ENCODE measurements at regions not wholly inside any gene's neighbourhood (a gene's known extent, or its start where the extent isn't known, plus 50 kb on each side); places are given as distances from the start of the nearest gene placed in this dataset.
"Not testable (repeated sequence)": the region's sequence is repeated elsewhere in the genome, so short reads cannot be mapped to it uniquely, and the experiment has no call there.

GRCh38 chr3:104165866-104166265 lies 1200.8 kb upstream of the ALCAM start:
- Histone ChIP-seq H3K9ac (ENCODE audit: low read length in 2 of 2) (no peak overlapping the region), H3K4me3 (ENCODE audit: low read length in 2 of 2) (no peak overlapping the region), H3K36me3 (ENCODE audit: control insufficient read depth in 2 of 2, insufficient read depth in 2 of 2, low read length in 2 of 2) (no peaks in the 10 kb centered on the region), H3K9me3 (ENCODE audit: control insufficient read depth in 2 of 2, low read length in 2 of 2) (no peaks in the 10 kb centered on the region), H3K27me3 (ENCODE audit: control insufficient read depth in 1 of 2, insufficient read depth in 2 of 2, low read length in 2 of 2) (no peaks in the 10 kb centered on the region), H3K4me1 (ENCODE audit: control insufficient read depth, insufficient read depth, low read length) (no peaks in the 10 kb centered on the region), H3K27ac (ENCODE audit: low read length) (no peak overlapping the region)

DNA sequence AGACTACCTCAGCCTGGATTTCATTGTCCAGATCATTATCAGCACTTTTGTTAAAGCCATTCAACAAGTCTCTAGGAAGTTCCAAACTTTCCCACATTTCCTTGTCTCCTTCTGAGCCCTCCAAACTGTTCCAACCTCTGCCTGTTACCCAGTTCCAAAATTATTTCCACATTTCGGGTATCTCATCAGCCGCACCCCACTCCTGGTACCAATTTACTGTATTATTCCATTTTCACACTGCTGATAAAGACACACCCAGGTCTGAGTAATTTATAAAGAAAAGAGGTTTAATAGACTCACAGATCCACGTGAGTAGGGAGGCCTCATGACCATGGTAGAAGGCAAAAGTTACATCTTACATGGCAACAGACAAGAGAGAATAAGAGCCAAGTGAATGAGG lies 1198.3 kb upstream of the ALCAM start:
- no peaks in the 10 kb centered on the region for H3K27me3 ChIP-seq (ENCODE audit: control insufficient read depth in 1 of 2, insufficient read depth in 2 of 2, low read length in 2 of 2)
- no peak overlapping the region for H3K4me3 ChIP-seq (ENCODE audit: low read length in 2 of 2)
- no peaks in the 10 kb centered on the region for H3K4me1 ChIP-seq (ENCODE audit: control insufficient read depth, insufficient read depth, low read length)
- H3K9me3 ChIP-seq (ENCODE audit: control insufficient read depth in 2 of 2, low read length in 2 of 2) = no peaks in the 10 kb centered on the region
- no peak overlapping the region for H3K9ac ChIP-seq (ENCODE audit: low read length in 2 of 2)
- H3K27ac ChIP-seq (ENCODE audit: low read length) = no peak overlapping the region
- H3K36me3 ChIP-seq (ENCODE audit: control insufficient read depth in 2 of 2, insufficient read depth in 2 of 2, low read length in 2 of 2) = no peaks in the 10 kb centered on the region

DNA sequence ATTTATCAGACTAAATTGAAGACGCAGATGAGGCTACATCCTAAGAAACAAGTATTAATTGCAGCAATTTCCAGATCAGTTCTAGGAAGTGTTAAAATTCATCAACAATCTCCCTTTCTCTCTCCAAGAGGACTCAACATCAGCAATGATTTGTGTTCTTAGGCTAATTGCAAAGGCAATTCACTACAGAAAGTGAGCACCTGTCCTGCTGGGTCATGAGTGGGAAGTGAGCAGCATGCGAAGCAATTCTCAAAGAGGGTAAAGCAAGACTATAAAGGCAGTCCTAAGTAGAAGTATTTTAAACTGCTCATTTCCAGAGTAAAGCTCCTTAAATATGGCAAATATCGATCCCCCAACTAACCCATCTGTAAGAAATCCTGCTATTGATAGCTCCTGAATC lies 1191.0 kb upstream of the ALCAM start:
- Histone ChIP-seq H3K27ac (ENCODE audit: low read length) (no peak overlapping the region), H3K36me3 (ENCODE audit: control insufficient read depth in 2 of 2, insufficient read depth in 2 of 2, low read length in 2 of 2) (no peaks in the 10 kb centered on the region), H3K4me1 (ENCODE audit: control insufficient read depth, insufficient read depth, low read length) (no peaks in the 10 kb centered on the region), H3K9ac (ENCODE audit: low read length in 2 of 2) (no peak overlapping the region), H3K27me3 (ENCODE audit: control insufficient read depth in 1 of 2, insufficient read depth in 2 of 2, low read length in 2 of 2) (no peaks in the 10 kb centered on the region), H3K4me3 (ENCODE audit: low read length in 2 of 2) (no peak overlapping the region), H3K9me3 (ENCODE audit: control insufficient read depth in 2 of 2, low read length in 2 of 2) (no peaks in the 10 kb centered on the region)

GRCh38 chr3:104176706-104177105 lies 1190.0 kb upstream of the ALCAM start:
- no peaks in the 10 kb centered on the region for H3K9me3 ChIP-seq (ENCODE audit: control insufficient read depth in 2 of 2, low read length in 2 of 2)
- H3K4me3 ChIP-seq (ENCODE audit: low read length in 2 of 2) = no peak overlapping the region
- H3K27ac ChIP-seq (ENCODE audit: low read length) = no peak overlapping the region
- H3K4me1 ChIP-seq (ENCODE audit: control insufficient read depth, insufficient read depth, low read length) = no peaks in the 10 kb centered on the region
- H3K36me3 ChIP-seq (ENCODE audit: control insufficient read depth in 2 of 2, insufficient read depth in 2 of 2, low read length in 2 of 2) = no peaks in the 10 kb centered on the region
- H3K27me3 ChIP-seq (ENCODE audit: control insufficient read depth in 1 of 2, insufficient read depth in 2 of 2, low read length in 2 of 2) = no peaks in the 10 kb centered on the region
- H3K9ac ChIP-seq (ENCODE audit: low read length in 2 of 2) = no peak overlapping the region

GRCh38 chr3:104178680-104179079 lies 1188.0 kb upstream of the ALCAM start:
- no peaks in the 10 kb centered on the region for H3K9me3 ChIP-seq (ENCODE audit: control insufficient read depth in 2 of 2, low read length in 2 of 2)
- H3K4me3 ChIP-seq (ENCODE audit: low read length in 2 of 2) = no peak overlapping the region
- H3K27ac ChIP-seq (ENCODE audit: low read length) = no peak overlapping the region
- no peaks in the 10 kb centered on the region for H3K4me1 ChIP-seq (ENCODE audit: control insufficient read depth, insufficient read depth, low read length)
- H3K9ac ChIP-seq (ENCODE audit: low read length in 2 of 2) = no peak overlapping the region
- no peaks in the 10 kb centered on the region for H3K27me3 ChIP-seq (ENCODE audit: control insufficient read depth in 1 of 2, insufficient read depth in 2 of 2, low read length in 2 of 2)
- H3K36me3 ChIP-seq (ENCODE audit: control insufficient read depth in 2 of 2, insufficient read depth in 2 of 2, low read length in 2 of 2) = no peaks in the 10 kb centered on the region

GRCh38 chr3:104180906-104181305 lies 1185.8 kb upstream of the ALCAM start:
- H3K9me3 ChIP-seq (ENCODE audit: control insufficient read depth in 2 of 2, low read length in 2 of 2) = no peaks in the 10 kb centered on the region
- no peaks in the 10 kb centered on the region for H3K36me3 ChIP-seq (ENCODE audit: control insufficient read depth in 2 of 2, insufficient read depth in 2 of 2, low read length in 2 of 2)
- H3K27me3 ChIP-seq (ENCODE audit: control insufficient read depth in 1 of 2, insufficient read depth in 2 of 2, low read length in 2 of 2) = no peaks in the 10 kb centered on the region
- H3K27ac ChIP-seq (ENCODE audit: low read length) = no peak overlapping the region
- no peak overlapping the region for H3K9ac ChIP-seq (ENCODE audit: low read length in 2 of 2)
- no peak overlapping the region for H3K4me3 ChIP-seq (ENCODE audit: low read length in 2 of 2)
- no peaks in the 10 kb centered on the region for H3K4me1 ChIP-seq (ENCODE audit: control insufficient read depth, insufficient read depth, low read length)

DNA sequence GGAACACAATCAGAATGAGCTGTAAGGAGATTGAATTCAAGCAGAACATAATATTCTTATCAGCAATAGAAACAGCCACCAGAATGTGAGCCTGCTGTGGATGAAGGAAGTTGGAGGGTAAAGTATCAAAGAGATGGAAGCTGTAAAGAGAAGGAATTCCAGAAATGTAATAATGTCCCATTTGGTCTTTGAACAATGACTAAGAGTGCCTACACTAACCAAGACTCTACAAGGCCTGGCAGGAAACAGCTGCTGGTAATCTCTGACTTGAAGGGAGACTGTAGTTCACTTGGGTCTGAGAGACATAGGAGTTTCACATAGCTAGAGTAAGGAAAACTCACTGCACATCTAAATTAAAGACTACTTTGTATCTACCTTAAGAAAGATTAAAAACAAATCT lies 1176.0 kb upstream of the ALCAM start:
- H3K36me3 ChIP-seq (ENCODE audit: control insufficient read depth in 2 of 2, insufficient read depth in 2 of 2, low read length in 2 of 2) = no peaks in the 10 kb centered on the region
- no peaks in the 10 kb centered on the region for H3K9me3 ChIP-seq (ENCODE audit: control insufficient read depth in 2 of 2, low read length in 2 of 2)
- H3K4me3 ChIP-seq (ENCODE audit: low read length in 2 of 2) = no peak overlapping the region
- H3K27ac ChIP-seq (ENCODE audit: low read length) = no peak overlapping the region
- H3K27me3 ChIP-seq (ENCODE audit: control insufficient read depth in 1 of 2, insufficient read depth in 2 of 2, low read length in 2 of 2) = no peaks in the 10 kb centered on the region
- H3K4me1 ChIP-seq (ENCODE audit: control insufficient read depth, insufficient read depth, low read length) = no peaks in the 10 kb centered on the region
- no peak overlapping the region for H3K9ac ChIP-seq (ENCODE audit: low read length in 2 of 2)

- no peaks in the 10 kb centered on the region for H3K27me3 ChIP-seq (ENCODE audit: control insufficient read depth in 1 of 2, insufficient read depth in 2 of 2, low read length in 2 of 2)
- no peak overlapping the region for H3K4me3 ChIP-seq (ENCODE audit: low read length in 2 of 2)
- no peak overlapping the region for H3K27ac ChIP-seq (ENCODE audit: low read length)
- no peaks in the 10 kb centered on the region for H3K9me3 ChIP-seq (ENCODE audit: control insufficient read depth in 2 of 2, low read length in 2 of 2)
- no peak overlapping the region for H3K9ac ChIP-seq (ENCODE audit: low read length in 2 of 2)
- H3K4me1 ChIP-seq (ENCODE audit: control insufficient read depth, insufficient read depth, low read length) = no peaks in the 10 kb centered on the region
- no peaks in the 10 kb centered on the region for H3K36me3 ChIP-seq (ENCODE audit: control insufficient read depth in 2 of 2, insufficient read depth in 2 of 2, low read length in 2 of 2)
Observed at GRCh38 chr3:104198131-104198530, 1168.6 kb upstream of the ALCAM start.

- Histone ChIP-seq H3K36me3 (ENCODE audit: control insufficient read depth in 2 of 2, insufficient read depth in 2 of 2, low read length in 2 of 2) (no peaks in the 10 kb centered on the region), H3K4me3 (ENCODE audit: low read length in 2 of 2) (no peak overlapping the region), H3K4me1 (ENCODE audit: control insufficient read depth, insufficient read depth, low read length) (no peaks in the 10 kb centered on the region), H3K27ac (ENCODE audit: low read length) (no peak overlapping the region), H3K9ac (ENCODE audit: low read length in 2 of 2) (no peak overlapping the region), H3K9me3 (ENCODE audit: control insufficient read depth in 2 of 2, low read length in 2 of 2) (no peaks in the 10 kb centered on the region), H3K27me3 (ENCODE audit: control insufficient read depth in 1 of 2, insufficient read depth in 2 of 2, low read length in 2 of 2) (no peaks in the 10 kb centered on the region)
Observed at GRCh38 chr3:104206925-104207324, 1159.8 kb upstream of the ALCAM start.

GRCh38 chr3:104214277-104214676 lies 1152.4 kb upstream of the ALCAM start:
- no peaks in the 10 kb centered on the region for H3K9me3 ChIP-seq (ENCODE audit: control insufficient read depth in 2 of 2, low read length in 2 of 2)
- H3K36me3 ChIP-seq (ENCODE audit: control insufficient read depth in 2 of 2, insufficient read depth in 2 of 2, low read length in 2 of 2) = no peaks in the 10 kb centered on the region
- no peaks in the 10 kb centered on the region for H3K4me1 ChIP-seq (ENCODE audit: control insufficient read depth, insufficient read depth, low read length)
- no peaks in the 10 kb centered on the region for H3K27me3 ChIP-seq (ENCODE audit: control insufficient read depth in 1 of 2, insufficient read depth in 2 of 2, low read length in 2 of 2)
- no peak overlapping the region for H3K9ac ChIP-seq (ENCODE audit: low read length in 2 of 2)
- H3K27ac ChIP-seq (ENCODE audit: low read length) = no peak overlapping the region
- H3K4me3 ChIP-seq (ENCODE audit: low read length in 2 of 2) = no peak overlapping the region

DNA sequence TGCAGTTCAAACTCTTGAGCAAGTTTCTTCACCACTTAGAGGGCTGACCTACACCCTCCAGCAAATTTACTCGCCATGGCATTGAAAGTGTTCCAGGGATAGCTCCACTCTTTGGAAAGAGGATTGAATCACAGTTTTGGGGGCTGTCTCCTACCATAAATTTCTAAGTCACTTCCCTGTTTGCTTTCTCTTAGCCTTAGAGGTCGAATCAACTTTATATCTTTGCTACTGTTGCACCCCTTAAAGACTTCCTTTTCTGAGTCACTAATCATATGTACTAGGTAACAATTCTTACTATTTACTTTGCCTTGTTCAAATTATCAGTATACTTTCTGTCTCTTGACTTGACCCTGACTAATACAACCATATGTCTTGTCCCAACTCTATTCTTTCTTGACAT lies 1151.8 kb upstream of the ALCAM start:
- Histone ChIP-seq H3K9ac (ENCODE audit: low read length in 2 of 2) (no peak overlapping the region), H3K27me3 (ENCODE audit: control insufficient read depth in 1 of 2, insufficient read depth in 2 of 2, low read length in 2 of 2) (no peaks in the 10 kb centered on the region), H3K4me1 (ENCODE audit: control insufficient read depth, insufficient read depth, low read length) (no peaks in the 10 kb centered on the region), H3K27ac (ENCODE audit: low read length) (no peak overlapping the region), H3K9me3 (ENCODE audit: control insufficient read depth in 2 of 2, low read length in 2 of 2) (no peaks in the 10 kb centered on the region), H3K4me3 (ENCODE audit: low read length in 2 of 2) (no peak overlapping the region), H3K36me3 (ENCODE audit: control insufficient read depth in 2 of 2, insufficient read depth in 2 of 2, low read length in 2 of 2) (no peaks in the 10 kb centered on the region)

DNA sequence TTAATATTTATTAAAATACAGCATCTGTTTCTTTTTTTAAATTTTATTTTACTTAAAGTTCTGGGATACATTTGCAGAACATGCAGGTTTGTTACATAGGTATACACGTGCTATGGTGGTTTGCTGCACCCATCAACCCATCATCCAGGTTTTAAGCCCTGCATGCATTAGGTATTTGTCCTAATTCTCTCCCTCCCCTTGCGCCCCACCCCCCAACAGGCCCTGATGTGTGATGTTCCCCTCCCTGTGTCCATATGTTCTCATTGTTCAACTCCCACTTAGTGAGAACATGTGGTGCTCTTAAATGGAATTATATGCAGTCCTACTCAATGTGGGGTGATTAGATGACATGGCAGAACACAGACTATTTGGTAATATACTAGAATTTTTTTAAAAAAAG lies 1147.7 kb upstream of the ALCAM start:
- not testable (repeated sequence) for H3K4me3 ChIP-seq (ENCODE audit: low read length in 2 of 2)

More for the DNA sequence above, 1147.7 kb upstream of the ALCAM start:
- not testable (repeated sequence) for H3K27ac ChIP-seq (ENCODE audit: low read length); H3K9ac ChIP-seq (ENCODE audit: low read length in 2 of 2); H3K4me1 ChIP-seq (ENCODE audit: control insufficient read depth, insufficient read depth, low read length); H3K27me3 ChIP-seq (ENCODE audit: control insufficient read depth in 1 of 2, insufficient read depth in 2 of 2, low read length in 2 of 2); H3K9me3 ChIP-seq (ENCODE audit: control insufficient read depth in 2 of 2, low read length in 2 of 2); H3K36me3 ChIP-seq (ENCODE audit: control insufficient read depth in 2 of 2, insufficient read depth in 2 of 2, low read length in 2 of 2)
